K562 (cell line): ENCODE measurements at regions not wholly inside any gene's neighbourhood (a gene's known extent, or its start where the extent isn't known, plus 50 kb on each side); places are given as distances from the start of the nearest gene placed in this dataset.

Experiments used
- ATAC-seq: fragments of 200-7000 bp; cut with Tn5 transposase; 3 replicates; pipeline ENCODE4 v1.9.1; 2020; ENCODE audit warnings: moderate library complexity
- BruUV-seq: library from RNA; stranded (reverse); fragments of 400-500 nt; replicated peaks from 2 replicates; lab custom pipeline; 2021; lab: Mats Ljungman, UMichigan
- CTCF ChIA-PET: fragments of 300-600 bp; formaldehyde crosslinking; extraction: SDS; loops from one replicate; lab custom pipeline; 2021; ENCODE audit warnings: low intra/inter-chr PET ratio; lab: Yijun Ruan, JAX
- POLR2A ChIA-PET: fragments of 300-600, 350-650 bp; sonication (Branson Sonifier 250); formaldehyde crosslinking; extraction: SDS; loops from one replicate; lab custom pipeline; 2021; ENCODE audit warnings: antibody characterized with exemption, inconsistent platforms; lab: Yijun Ruan, JAX
- DNase-seq, 4 experiments: peaks; one replicate each; pipeline versions ENCODE4 v3.0.0 to v3.0.0-alpha.2; 2011 to 2018; ENCODE audit warnings: low spot score in 3 of 4, mixed read lengths in 3 of 4; ENCODE audit errors: extremely low read depth in 1 of 4
- FAIRE-seq: peaks from 2 replicates; lab custom pipeline; 2011; peaks lifted over from hg19 to GRCh38; lab: Jason Lieb, UNC
- H2AFZ ChIP-seq: 2 replicates; pipeline ENCODE4 v1.6.0; 2011; ENCODE audit warnings: low read depth, low read length, control low read depth, inconsistent platforms
- H3K27ac ChIP-seq: fragments of 200-600 bp; 3 replicates; pipeline ENCODE4 v1.8.0; 2011; ENCODE audit warnings: low read depth, mild to moderate bottlenecking, control low read depth, inconsistent platforms, low read length, moderate library complexity, mixed read lengths; ENCODE audit errors: extremely low read depth
- H3K27me3 ChIP-seq, 2 experiments: fragments of 300-600 bp in 1 of 2; 2 replicates in 1 of 2; 3 replicates in 1 of 2; pipeline versions ENCODE4 v1.6.0 to v1.8.0; 2011; ENCODE audit warnings: inconsistent platforms in 2 of 2, low read length in 2 of 2, mild to moderate bottlenecking in 1 of 2, mixed read lengths in 1 of 2, moderate library complexity in 1 of 2; ENCODE audit not compliant: control insufficient read depth in 2 of 2, insufficient read depth in 2 of 2
- H3K36me3 ChIP-seq: fragments of 300-600 bp; 3 replicates; pipeline ENCODE4 v1.8.0; 2011; ENCODE audit warnings: mild to moderate bottlenecking, low read length, inconsistent platforms; ENCODE audit not compliant: control insufficient read depth, insufficient read depth
- H3K4me1 ChIP-seq, 2 experiments: fragments of 200-600 bp in 1 of 2; replicated peaks in 1 of 2; 2 replicates in 1 of 2; 3 replicates in 1 of 2; pipeline versions ENCODE4 v1.5.1 to v1.8.0; 2011; ENCODE audit warnings: inconsistent platforms in 2 of 2, low read length in 2 of 2, mild to moderate bottlenecking in 1 of 2, mixed read lengths in 1 of 2, moderate library complexity in 1 of 2; ENCODE audit not compliant: control insufficient read depth in 2 of 2, insufficient read depth in 2 of 2
- H3K4me2 ChIP-seq: 2 replicates; pipeline ENCODE4 v1.6.1; 2011; ENCODE audit warnings: low read length, control low read depth, inconsistent platforms, mixed read lengths; ENCODE audit not compliant: insufficient read depth
- H3K4me3 ChIP-seq: fragments of 200-600 bp; sonication (generic), shearing (Covaris generic); 2 replicates; pipeline ENCODE4 v1.5.1; 2016; ENCODE audit warnings: control low read depth, inconsistent platforms
- H3K79me2 ChIP-seq: fragments of 200-600 bp; 3 replicates; pipeline ENCODE4 v1.8.0; 2011; ENCODE audit warnings: low read length, inconsistent platforms; ENCODE audit not compliant: control insufficient read depth, insufficient read depth
- H3K9ac ChIP-seq, 2 experiments: 2 replicates each; pipeline versions ENCODE4 v1.6.0 to v1.6.1; 2011; ENCODE audit warnings: low read depth in 2 of 2, low read length in 2 of 2, control low read depth in 1 of 2, inconsistent platforms in 1 of 2, mild to moderate bottlenecking in 1 of 2, mixed read lengths in 1 of 2; ENCODE audit not compliant: insufficient read depth in 1 of 2
- H3K9me1 ChIP-seq: one replicate; pipeline ENCODE4 v1.6.0; 2011; ENCODE audit warnings: inconsistent platforms, mild to moderate bottlenecking, low read length, moderate library complexity; ENCODE audit not compliant: control insufficient read depth, insufficient read depth
- H3K9me3 ChIP-seq: replicated peaks from 2 replicates; pipeline ENCODE4 v1.5.1; 2011; ENCODE audit warnings: low read depth, low read length, inconsistent platforms; ENCODE audit not compliant: control insufficient read depth, insufficient read depth
- H4K20me1 ChIP-seq: replicated peaks from 2 replicates; pipeline ENCODE4 v1.6.1; 2011; ENCODE audit warnings: low read length, inconsistent platforms, mixed read lengths; ENCODE audit not compliant: control insufficient read depth, insufficient read depth
- ARNT ChIP-seq, 2 experiments: fragments of 450-650 bp; IDR thresholded peaks; 2 replicates each; pipeline ENCODE4 v1.6.1; 2016; ENCODE audit warnings: mild to moderate bottlenecking in 1 of 2
- CBX2 ChIP-seq: fragments of 200-600 bp; sonication (generic); IDR thresholded peaks from one replicate; pipeline ENCODE4 v1.6.1; 2012; ENCODE audit warnings: mild to moderate bottlenecking, low read length, inconsistent platforms; ENCODE audit not compliant: insufficient read depth, poor library complexity, severe bottlenecking
- ETV6 ChIP-seq, 3 experiments: fragments of 150-350 bp in 1 of 3; sonication (generic) in 1 of 3; formaldehyde crosslinking in 1 of 3; IDR thresholded peaks; 2 replicates each; pipeline versions ENCODE4 v1.6.1 to v1.8.0; 2014 to 2022; ENCODE audit warnings: borderline replicate concordance in 2 of 3, low read depth in 2 of 3, antibody characterized with exemption in 1 of 3, low read length in 1 of 3, mild to moderate bottlenecking in 1 of 3, missing genetic modification reagents in 1 of 3
- EWSR1 ChIP-seq: fragments of 450-650 bp; IDR thresholded peaks from 2 replicates; pipeline ENCODE4 v1.6.1; 2018; ENCODE audit warnings: borderline replicate concordance, mild to moderate bottlenecking, low read depth, moderate library complexity; ENCODE audit not compliant: partially characterized antibody
- GATAD2B ChIP-seq: fragments of 450-650 bp; IDR thresholded peaks from 2 replicates; pipeline ENCODE4 v1.6.1; 2017; ENCODE audit warnings: mild to moderate bottlenecking, borderline replicate concordance
- NFIC ChIP-seq: fragments of 450-650 bp; IDR thresholded peaks from 2 replicates; pipeline ENCODE4 v1.6.1; 2017; ENCODE audit warnings: mild to moderate bottlenecking, inconsistent platforms
- POLR2AphosphoS5 ChIP-seq: IDR thresholded peaks from 2 replicates; pipeline ENCODE4 v1.6.1; 2011; ENCODE audit warnings: mild to moderate bottlenecking, low read depth, low read length, moderate library complexity; ENCODE audit not compliant: control insufficient read depth, insufficient read depth
- PPARD ChIP-seq: fragments of 250-450 bp; sonication (Bioruptor Pico); IDR thresholded peaks from 2 replicates; pipeline ENCODE4 v1.8.0; 2022; ENCODE audit warnings: inconsistent platforms, mild to moderate bottlenecking, moderate library complexity
- TRIM24 ChIP-seq, 2 experiments: fragments of 450-650 bp; IDR thresholded peaks; 2 replicates each; pipeline ENCODE4 v1.6.1; 2016
- XRCC5 ChIP-seq: fragments of 200-400 bp; formaldehyde crosslinking; IDR thresholded peaks from 2 replicates; pipeline ENCODE4 v1.6.1; 2017; ENCODE audit warnings: low read depth, mild to moderate bottlenecking, low read length
- YBX1 ChIP-seq: fragments of 450-650 bp; IDR thresholded peaks from 2 replicates; pipeline ENCODE4 v1.7.1; 2016; ENCODE audit warnings: mild to moderate bottlenecking
- ZC3H4 ChIP-seq: sonication (generic); formaldehyde crosslinking; IDR thresholded peaks from 2 replicates; pipeline ENCODE4 v1.9.0; 2021; ENCODE audit warnings: missing genetic modification reagents, borderline replicate concordance
- ZNF121 ChIP-seq: sonication (generic); formaldehyde crosslinking; conservative IDR thresholded peaks from 2 replicates; pipeline ENCODE4 v1.8.0; 2022; ENCODE audit warnings: missing genetic modification reagents
- WGBS: fragments of 100-300 bp; shearing (Covaris generic); methylation state at CpG from one replicate; pipeline ENCODE4 v1.1.6; 2016; ENCODE audit warnings: low coverage, mixed read lengths; ENCODE audit not compliant: insufficient coverage; ENCODE audit errors: missing lambda C conversion rate; 5-methylcytosine and 5-hydroxymethylcytosine counted together
- in situ Hi-C: fragments of 300-500 bp; cut with MboI; formaldehyde crosslinking; loops from 4 replicates; pipeline ENCODE4 v1.15.0; 2018; ENCODE audit warnings: inconsistent platforms, mixed read lengths
- intact Hi-C: fragments of 100-400 bp; cut with micrococcal nuclease; formaldehyde crosslinking; loops from 2 replicates; pipeline ENCODE4 v1.14.2; 2022
- TF ChIP-seq, protein P1 (sequence below): fragments of 200-800 bp; sonication (Bioruptor generic); IDR thresholded peaks from 2 replicates; pipeline ENCODE4 v1.6.1; 2017; ENCODE audit warnings: missing genetic modification characterization, missing compliant biosample characterization

DNA sequence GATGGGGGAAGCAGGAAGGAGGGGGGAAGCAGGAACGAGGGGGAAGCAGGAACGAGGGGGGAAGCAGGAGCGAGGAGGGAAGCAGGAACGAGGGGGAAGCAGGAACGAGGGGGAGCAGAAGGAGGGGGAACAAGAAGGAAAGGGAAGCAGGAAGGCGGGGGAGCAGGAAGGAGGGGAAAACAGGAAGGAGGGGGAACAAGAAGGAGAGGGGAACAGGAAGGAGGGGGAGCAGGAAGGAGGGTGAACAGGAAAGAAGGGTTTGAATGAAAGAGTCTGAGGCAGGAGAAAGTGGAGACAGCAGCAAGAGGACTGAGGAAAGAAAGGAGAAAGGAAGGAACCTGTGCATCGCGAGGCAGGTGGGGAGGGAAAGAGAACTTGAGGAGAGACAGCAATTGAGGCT is 256.6 kb downstream of the PTEN start (continued):
- TF ChIP-seq XRCC5 (no peak), ARNT (IDR thresholded peaks at IDR 0.05) (no peak), ETV6 (IDR thresholded peaks at IDR 0.05; ENCODE audit: borderline replicate concordance in 1 of 2, low read depth in 2 of 2, low read length in 1 of 2) (peak; percentile 85 to 91; a peak in 3 of 4 replicates), ETV6 (CRISPR knock-in tag; IDR thresholded peaks at IDR 0.05; ENCODE audit: borderline replicate concordance) (no peak), TRIM24 (IDR thresholded peaks at IDR 0.05) (peak in 1 of 2 experiments; percentile 51; a peak in 1 of 4 replicates)
- TF ChIP-seq, protein P1, sequence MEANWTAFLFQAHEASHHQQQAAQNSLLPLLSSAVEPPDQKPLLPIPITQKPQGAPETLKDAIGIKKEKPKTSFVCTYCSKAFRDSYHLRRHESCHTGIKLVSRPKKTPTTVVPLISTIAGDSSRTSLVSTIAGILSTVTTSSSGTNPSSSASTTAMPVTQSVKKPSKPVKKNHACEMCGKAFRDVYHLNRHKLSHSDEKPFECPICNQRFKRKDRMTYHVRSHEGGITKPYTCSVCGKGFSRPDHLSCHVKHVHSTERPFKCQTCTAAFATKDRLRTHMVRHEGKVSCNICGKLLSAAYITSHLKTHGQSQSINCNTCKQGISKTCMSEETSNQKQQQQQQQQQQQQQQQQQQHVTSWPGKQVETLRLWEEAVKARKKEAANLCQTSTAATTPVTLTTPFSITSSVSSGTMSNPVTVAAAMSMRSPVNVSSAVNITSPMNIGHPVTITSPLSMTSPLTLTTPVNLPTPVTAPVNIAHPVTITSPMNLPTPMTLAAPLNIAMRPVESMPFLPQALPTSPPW (CRISPR knock-in tag), result peak; percentile 44
- TF ChIP-seq, all 486 proteins: peak for 15

DNA sequence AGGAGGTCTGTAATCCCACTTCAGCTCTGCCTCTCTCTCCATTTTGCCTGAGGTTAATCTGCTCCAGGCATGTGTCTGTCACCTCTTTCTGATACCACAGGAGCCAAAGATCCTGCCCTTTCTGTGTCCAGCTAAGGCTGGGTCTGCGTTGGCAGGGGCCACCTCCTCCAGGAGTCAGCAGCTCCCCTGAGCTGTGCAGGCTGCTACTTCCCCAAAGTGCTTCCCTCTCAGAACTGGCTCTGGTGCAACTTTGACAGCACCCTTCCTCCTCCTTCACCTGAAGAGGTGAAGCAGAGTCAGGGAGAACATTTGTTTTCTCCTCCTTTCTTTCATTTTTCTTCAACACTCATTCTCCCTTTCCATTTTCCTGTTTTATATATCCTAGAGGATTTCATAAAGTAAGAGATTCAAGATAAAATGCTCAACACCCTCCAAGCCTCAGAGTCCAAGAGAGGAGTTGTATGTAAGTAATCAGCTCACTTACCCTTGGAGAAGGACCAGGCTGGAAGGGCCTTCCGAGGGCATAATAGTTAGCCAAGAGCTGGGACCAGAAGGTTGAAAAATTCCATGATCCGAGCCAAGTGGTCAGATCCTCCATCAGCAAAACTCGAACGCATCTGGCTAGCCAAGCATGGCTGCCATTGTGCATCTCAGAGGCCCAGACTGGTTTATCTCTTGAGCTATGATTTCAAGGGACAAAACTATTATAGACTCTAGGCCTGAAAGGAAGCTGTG is 257.3 kb downstream of the PTEN start:
- no peak overlapping the region for H3K27ac ChIP-seq
- H4K20me1 ChIP-seq, result no peaks in the 10 kb centered on the region
- no peak overlapping the region for H2AFZ ChIP-seq
- no peaks in the 10 kb centered on the region for H3K9me3 ChIP-seq
- in situ Hi-C loops, result no loop called here
- H3K4me2 ChIP-seq, result no peak overlapping the region
- H3K27me3 ChIP-seq, result no peaks in the 10 kb centered on the region; a peak in 2 of 5 replicates
- no peaks in the 10 kb centered on the region for H3K4me1 ChIP-seq
- ATAC-seq, result no peak
- CTCF ChIA-PET, result no interaction called here
- no peak overlapping the region for H3K9ac ChIP-seq
- intact Hi-C loops, result no loop called here
- H3K36me3 ChIP-seq, result no peaks in the 10 kb centered on the region
- H3K4me3 ChIP-seq, result no peak overlapping the region
- no peaks in the 10 kb centered on the region for H3K79me2 ChIP-seq
- FAIRE-seq, result no peak
- DNase-seq, result no peak
- TF ChIP-seq EWSR1 (no peak), CBX2 (no peak), GATAD2B (no peak), POLR2AphosphoS5 (no peak), ZNF121 (no peak), YBX1 (no peak), NFIC (no peak), PPARD (CRISPR knock-in tag) (no peak), ZC3H4 (no peak)
- no TSS peak for BruUV-seq
- no peaks in the 10 kb centered on the region for H3K9me1 ChIP-seq
- 0% methylated on average over 4 of the region's 5 CpGs for WGBS
- POLR2A ChIA-PET, result no interaction called here
